Naive thymus-derived CD4-positive, alpha-beta T cell (primary cell): ENCODE measurements at regions not wholly inside any gene's neighbourhood (a gene's known extent, or its start where the extent isn't known, plus 50 kb on each side); places are given as distances from the start of the nearest gene placed in this dataset.

Experiments used
- ATAC-seq: fragments of 150-1000 bp; cut with Tn5 transposase; 2 replicates; pipeline ENCODE4 v1.10.0; 2021; ENCODE audit warnings: mild to moderate bottlenecking, moderate library complexity
- CTCF ChIA-PET: fragments of 350-600 bp; sonication (Branson Sonifier 250); formaldehyde crosslinking; loops from one replicate; lab custom pipeline; 2021; ENCODE audit warnings: antibody characterized with exemption; lab: Charles Lee
- POLR2A ChIA-PET: fragments of 350-600 bp; sonication (Branson Sonifier 250); formaldehyde crosslinking; loops from one replicate; lab custom pipeline; 2021; ENCODE audit warnings: antibody characterized with exemption, inconsistent platforms; lab: Charles Lee
- DNase-seq, 9 donors: peaks; one replicate each; pipeline versions ENCODE4 v3.0.0 to v3.0.0-alpha.2; 2020 to 2022; ENCODE audit warnings: mixed read lengths in 1 of 9
- H3K27ac ChIP-seq: one replicate; pipeline ENCODE4 v1.7.0; 2013; ENCODE audit warnings: mild to moderate bottlenecking, low read depth, low read length, moderate library complexity
- H3K27me3 ChIP-seq, 2 donors: one replicate each; pipeline ENCODE4 v1.7.0; 2013; ENCODE audit warnings: low read length in 2 of 2, mild to moderate bottlenecking in 2 of 2, moderate library complexity in 2 of 2; ENCODE audit not compliant: control insufficient read depth in 2 of 2, insufficient read depth in 2 of 2
- H3K36me3 ChIP-seq, 3 experiments: 1 replicate in 2 of 3; 2 replicates in 1 of 3; pipeline ENCODE4 v1.7.0; 2013; ENCODE audit warnings: low read length in 3 of 3, mild to moderate bottlenecking in 3 of 3, moderate library complexity in 1 of 3; ENCODE audit not compliant: insufficient read depth in 3 of 3, control insufficient read depth in 2 of 3
- H3K4me1 ChIP-seq, 2 donors: one replicate each; pipeline ENCODE4 v1.7.0; 2013; ENCODE audit warnings: low read length in 2 of 2, mild to moderate bottlenecking in 2 of 2, moderate library complexity in 1 of 2; ENCODE audit not compliant: control insufficient read depth in 2 of 2, insufficient read depth in 2 of 2
- H3K4me3 ChIP-seq: 2 replicates; pipeline ENCODE4 v1.7.0; 2013; ENCODE audit warnings: mild to moderate bottlenecking, low read length
- H3K9me3 ChIP-seq, 3 experiments: 1 replicate in 2 of 3; 2 replicates in 1 of 3; pipeline ENCODE4 v1.7.0; 2013; ENCODE audit warnings: low read length in 3 of 3; ENCODE audit not compliant: control insufficient read depth in 2 of 3
- H3K27ac Mint-ChIP-seq, 9 donors: one replicate each; pipeline ENCODE4 v1.8.0; 2020 to 2022; ENCODE audit warnings: mixed read lengths in 9 of 9, mild to moderate bottlenecking in 8 of 9, moderate library complexity in 5 of 9, inconsistent platforms in 2 of 9
- H3K27me3 Mint-ChIP-seq, 5 donors: one replicate each; pipeline ENCODE4 v1.8.0; 2021 to 2022; ENCODE audit warnings: mixed read lengths in 5 of 5, mild to moderate bottlenecking in 1 of 5
- H3K36me3 Mint-ChIP-seq, 5 donors: one replicate each; pipeline ENCODE4 v1.8.0; 2020 to 2022; ENCODE audit warnings: mixed read lengths in 5 of 5, mild to moderate bottlenecking in 3 of 5, inconsistent platforms in 1 of 5
- H3K4me1 Mint-ChIP-seq, 7 donors: one replicate each; pipeline ENCODE4 v1.8.0; 2020 to 2022; ENCODE audit warnings: mixed read lengths in 7 of 7, mild to moderate bottlenecking in 3 of 7, inconsistent platforms in 1 of 7
- H3K4me3 Mint-ChIP-seq, 10 donors: one replicate each; pipeline ENCODE4 v1.8.0; 2020 to 2022; ENCODE audit warnings: mild to moderate bottlenecking in 10 of 10, mixed read lengths in 10 of 10, moderate library complexity in 6 of 10, inconsistent platforms in 2 of 10
- H3K9me3 Mint-ChIP-seq, 11 donors: one replicate each; pipeline ENCODE4 v1.8.0; 2020 to 2022; ENCODE audit warnings: mixed read lengths in 11 of 11, mild to moderate bottlenecking in 4 of 11, inconsistent platforms in 1 of 11, moderate library complexity in 1 of 11
- intact Hi-C, 2 donors: fragments of 100-400 bp; cut with micrococcal nuclease; formaldehyde crosslinking; loops; one replicate each; pipeline ENCODE4 v1.15.1; 2023

DNA sequence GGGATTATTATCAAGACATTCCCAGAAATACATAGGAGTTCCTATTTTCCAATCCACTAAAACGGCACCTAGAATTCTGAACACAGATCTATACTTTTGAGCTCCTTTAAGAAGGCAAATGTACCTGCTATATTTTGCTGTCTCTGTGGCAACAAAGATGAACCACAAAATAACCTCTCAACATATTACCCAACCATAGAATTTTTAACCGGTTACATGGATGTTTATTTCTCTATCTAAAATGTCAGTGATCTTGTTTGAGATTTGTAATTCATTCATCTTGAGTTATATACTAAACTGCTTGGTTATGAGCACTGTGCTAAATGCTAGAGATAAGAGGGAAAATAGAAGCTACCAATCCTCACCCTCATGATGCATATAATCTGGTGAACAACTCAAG lies 117.5 kb upstream of the HMGCLL1 start:
- peaks cover 0 to 18% (median 3%) of the 10 kb centered on the region in 11 donors for H3K9me3 Mint-ChIP-seq
- Histone ChIP-seq H3K9me3 (no peaks in the 10 kb centered on the region), H3K27ac (no peak overlapping the region), H3K4me3 (no peak overlapping the region), H3K27me3 (no peaks in the 10 kb centered on the region), H3K4me1 (no peaks in the 10 kb centered on the region), H3K36me3 (no peaks in the 10 kb centered on the region)
- no peak overlapping the region for H3K4me3 Mint-ChIP-seq
- H3K4me1 Mint-ChIP-seq = no peaks in the 10 kb centered on the region
- CTCF ChIA-PET = no interaction called here
- H3K27me3 Mint-ChIP-seq = no peaks in the 10 kb centered on the region
- no peak for ATAC-seq
- no peak for DNase-seq
- no peaks in the 10 kb centered on the region for H3K36me3 Mint-ChIP-seq
- H3K27ac Mint-ChIP-seq = no peak overlapping the region
- intact Hi-C loops = no loop called here
- POLR2A ChIA-PET = no interaction called here

DNA sequence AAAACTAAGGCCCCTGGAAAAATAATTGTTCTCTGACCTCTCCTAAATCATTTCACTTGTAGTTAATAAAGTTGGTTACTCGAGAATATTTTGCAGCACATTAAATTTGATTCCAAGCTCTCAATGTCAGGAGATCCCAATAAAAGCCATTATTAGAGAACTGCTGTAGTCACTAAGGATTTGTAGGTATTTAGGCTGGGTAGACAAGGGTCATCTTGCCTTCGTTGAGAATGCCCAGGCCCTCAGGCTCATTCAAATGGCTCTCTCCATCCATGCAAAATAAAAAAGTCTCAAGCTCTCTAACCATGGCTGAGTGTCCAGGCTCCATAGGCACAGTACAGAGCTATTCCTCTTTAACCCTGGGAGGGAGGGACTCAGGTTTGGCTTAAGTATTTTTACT lies 117.0 kb upstream of the HMGCLL1 start:
- H3K36me3 ChIP-seq = no peaks in the 10 kb centered on the region
- Mint-ChIP-seq H3K36me3 (no peaks in the 10 kb centered on the region), H3K4me1 (no peaks in the 10 kb centered on the region), H3K9me3 (peaks cover 2 to 18% (median 5%) of the 10 kb centered on the region in 11 donors), H3K27ac (no peak overlapping the region), H3K27me3 (no peaks in the 10 kb centered on the region), H3K4me3 (no peak overlapping the region)
- H3K4me1 ChIP-seq = no peaks in the 10 kb centered on the region
- H3K27me3 ChIP-seq = no peaks in the 10 kb centered on the region
- H3K9me3 ChIP-seq = no peaks in the 10 kb centered on the region
- intact Hi-C loops = no loop called here
- no peak overlapping the region for H3K27ac ChIP-seq
- H3K4me3 ChIP-seq = no peak overlapping the region
- no peak for DNase-seq
- POLR2A ChIA-PET = no interaction called here
- ATAC-seq = no peak
- CTCF ChIA-PET = no interaction called here

DNA sequence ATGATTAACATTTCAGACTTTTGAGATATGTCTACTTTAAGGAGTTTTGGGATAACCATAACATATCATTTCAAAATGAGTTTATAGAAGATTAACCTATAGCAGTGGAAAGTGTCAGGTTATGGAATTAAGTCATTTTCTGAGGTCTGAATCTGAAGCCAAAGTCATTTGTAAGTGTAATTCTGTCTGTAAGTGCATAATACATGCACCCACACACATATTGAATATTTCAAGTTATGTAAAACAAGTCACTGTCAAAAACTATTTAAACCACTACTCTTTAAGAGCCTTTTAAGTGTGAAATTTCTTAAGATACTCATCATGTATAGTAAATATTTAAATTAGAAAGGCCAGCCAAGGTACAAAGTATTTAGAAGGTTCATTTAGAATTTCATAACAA lies 115.8 kb upstream of the HMGCLL1 start:
- Mint-ChIP-seq H3K36me3 (no peaks in the 10 kb centered on the region), H3K27me3 (no peaks in the 10 kb centered on the region), H3K9me3 (peaks cover 2 to 17% (median 5%) of the 10 kb centered on the region in 11 donors), H3K4me3 (no peak overlapping the region), H3K27ac (no peak overlapping the region), H3K4me1 (no peaks in the 10 kb centered on the region)
- CTCF ChIA-PET = no interaction called here
- no peaks in the 10 kb centered on the region for H3K36me3 ChIP-seq
- no peak overlapping the region for H3K4me3 ChIP-seq
- no peak overlapping the region for H3K27ac ChIP-seq
- no peaks in the 10 kb centered on the region for H3K9me3 ChIP-seq
- DNase-seq = no peak
- no peaks in the 10 kb centered on the region for H3K27me3 ChIP-seq
- POLR2A ChIA-PET = no interaction called here
- H3K4me1 ChIP-seq = no peaks in the 10 kb centered on the region
- intact Hi-C loops = no loop called here
- no peak for ATAC-seq

DNA sequence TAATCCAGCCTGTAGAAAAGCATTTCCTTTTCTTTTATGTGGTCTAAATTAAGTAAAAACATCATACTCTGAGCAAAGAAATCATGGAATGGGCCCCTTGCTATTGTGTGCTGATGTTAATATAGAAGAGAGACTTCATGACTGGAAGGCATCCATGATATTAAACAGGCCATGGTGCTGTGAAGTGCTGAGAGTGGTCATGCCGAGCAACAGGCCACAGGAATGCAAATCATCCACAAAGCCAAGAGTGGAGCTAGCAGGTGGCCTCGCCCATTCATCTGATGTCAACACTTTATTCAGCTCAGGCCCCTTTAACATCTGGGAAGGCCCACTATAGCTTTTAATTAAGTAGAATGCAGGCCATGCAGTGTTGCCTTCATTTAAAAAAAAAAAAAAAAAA lies 115.2 kb upstream of the HMGCLL1 start:
- peaks cover 2 to 11% (median 5%) of the 10 kb centered on the region in 11 donors for H3K9me3 Mint-ChIP-seq
- Histone ChIP-seq H3K27me3 (no peaks in the 10 kb centered on the region), H3K4me3 (no peak overlapping the region), H3K9me3 (no peaks in the 10 kb centered on the region), H3K27ac (no peak overlapping the region), H3K4me1 (no peaks in the 10 kb centered on the region), H3K36me3 (no peaks in the 10 kb centered on the region)
- intact Hi-C loops = no loop called here
- H3K27me3 Mint-ChIP-seq = no peaks in the 10 kb centered on the region
- DNase-seq = no peak
- no peaks in the 10 kb centered on the region for H3K4me1 Mint-ChIP-seq
- no peak overlapping the region for H3K27ac Mint-ChIP-seq
- H3K36me3 Mint-ChIP-seq = no peaks in the 10 kb centered on the region
- POLR2A ChIA-PET = no interaction called here
- no peak for ATAC-seq
- CTCF ChIA-PET = no interaction called here
- no peak overlapping the region for H3K4me3 Mint-ChIP-seq

DNA sequence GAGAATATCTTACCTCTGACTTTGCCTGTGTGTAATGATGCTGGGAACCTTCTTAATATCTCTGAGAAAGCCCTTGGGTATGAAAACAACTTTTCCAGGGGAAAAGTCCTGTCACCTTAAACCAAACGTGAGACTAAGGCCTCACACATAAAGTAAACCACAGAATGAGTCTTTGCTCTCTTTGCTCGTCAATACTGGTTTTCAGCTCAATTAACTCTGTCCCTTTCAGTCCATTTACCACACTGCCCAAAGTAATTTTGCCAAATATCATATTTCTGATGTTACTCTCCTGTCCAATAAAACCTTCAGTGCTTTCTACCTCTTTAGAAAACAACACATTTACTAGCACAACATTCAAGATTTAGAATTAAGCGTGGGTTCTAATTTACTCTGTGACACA lies 100.5 kb upstream of the HMGCLL1 start:
- ATAC-seq (no peak), DNase-seq (no peak)
- Mint-ChIP-seq H3K9me3 (peaks cover 0 to 7% (median 3%) of the 10 kb centered on the region in 11 donors), H3K27me3 (no peaks in the 10 kb centered on the region), H3K36me3 (no peaks in the 10 kb centered on the region), H3K27ac (no peak overlapping the region), H3K4me1 (no peaks in the 10 kb centered on the region), H3K4me3 (no peak overlapping the region)
- no peaks in the 10 kb centered on the region for H3K9me3 ChIP-seq
- no peak overlapping the region for H3K4me3 ChIP-seq
- POLR2A ChIA-PET = no interaction called here
- H3K27me3 ChIP-seq = no peaks in the 10 kb centered on the region
- H3K4me1 ChIP-seq = no peaks in the 10 kb centered on the region
- CTCF ChIA-PET = no interaction called here
- no peak overlapping the region for H3K27ac ChIP-seq
- intact Hi-C loops = no loop called here
- H3K36me3 ChIP-seq = no peaks in the 10 kb centered on the region

DNA sequence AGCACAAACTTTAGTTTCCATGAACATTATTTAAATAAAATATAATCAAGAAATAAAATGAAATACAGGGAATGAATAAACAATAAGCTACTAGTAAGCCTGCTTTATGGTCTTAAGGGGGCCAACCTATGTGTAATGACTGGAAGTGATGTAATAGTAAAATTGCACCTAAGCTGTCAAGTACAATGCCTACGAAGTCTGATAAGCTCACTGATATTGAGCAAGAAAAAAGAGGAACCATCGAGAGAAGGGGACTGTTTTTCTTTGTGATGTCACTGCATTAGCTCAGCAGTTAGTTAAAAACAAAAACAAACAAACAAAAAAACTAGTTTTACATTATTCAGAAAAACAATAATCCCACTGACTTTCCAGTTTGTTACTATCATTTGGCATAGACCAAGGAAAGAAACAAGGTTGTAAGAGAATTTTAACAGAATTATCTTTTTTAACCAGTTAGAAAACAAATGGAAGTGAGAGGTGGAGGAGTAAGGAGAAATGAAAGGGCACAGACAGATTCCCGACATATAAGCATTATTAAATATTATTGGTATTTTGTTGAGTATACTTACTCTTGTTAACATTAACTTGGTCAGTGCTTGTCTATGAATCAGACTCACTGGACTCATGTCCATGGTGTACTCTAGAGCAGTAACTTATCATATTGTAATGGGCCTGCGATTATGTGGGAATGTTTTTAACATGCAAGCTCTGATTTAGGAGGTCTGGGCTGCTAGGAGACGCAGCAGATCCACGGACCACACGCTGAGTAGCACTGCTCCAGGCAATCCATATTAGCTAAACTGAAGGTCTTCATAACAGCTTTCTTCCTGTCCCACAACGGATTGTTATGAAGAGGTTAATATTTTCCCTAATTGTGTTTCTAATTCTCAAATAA lies 99.6 kb upstream of the HMGCLL1 start:
- Histone ChIP-seq H3K36me3 (no peaks in the 10 kb centered on the region), H3K4me1 (no peaks in the 10 kb centered on the region), H3K27me3 (no peaks in the 10 kb centered on the region), H3K4me3 (no peak overlapping the region), H3K9me3 (no peaks in the 10 kb centered on the region), H3K27ac (no peak overlapping the region)
- CTCF ChIA-PET = no interaction called here
- no peak for DNase-seq
- Mint-ChIP-seq H3K4me1 (no peaks in the 10 kb centered on the region), H3K4me3 (no peak overlapping the region), H3K36me3 (no peaks in the 10 kb centered on the region), H3K9me3 (peaks cover 0 to 7% (median 0%) of the 10 kb centered on the region in 11 donors), H3K27ac (no peak overlapping the region), H3K27me3 (no peaks in the 10 kb centered on the region)
- POLR2A ChIA-PET = no interaction called here
- no peak for ATAC-seq
- intact Hi-C loops = no loop called here

DNA sequence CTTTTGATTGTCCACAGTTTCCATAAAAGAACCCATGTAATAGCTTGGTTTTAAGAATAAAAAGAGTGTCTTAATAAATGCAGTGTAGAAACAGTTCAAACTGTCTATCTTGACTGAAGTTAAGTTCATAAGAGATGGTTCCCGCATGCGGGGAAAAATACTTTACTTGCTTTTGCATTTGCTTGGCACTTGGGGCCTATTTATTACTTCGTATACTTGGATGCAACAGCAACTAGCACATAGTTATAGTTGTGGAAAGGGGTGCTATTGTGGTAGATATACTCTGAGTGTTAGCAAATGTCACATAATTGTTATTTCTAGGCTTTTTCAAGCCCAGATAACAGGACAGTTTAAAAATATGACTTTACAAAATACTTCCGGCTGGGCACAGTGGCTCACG lies 97.7 kb upstream of the HMGCLL1 start:
- no peaks in the 10 kb centered on the region for H3K27me3 Mint-ChIP-seq
- intact Hi-C loops = no loop called here
- no peak for ATAC-seq
- H3K4me1 ChIP-seq = no peaks in the 10 kb centered on the region
- POLR2A ChIA-PET = no interaction called here
- H3K27me3 ChIP-seq = no peaks in the 10 kb centered on the region
- peaks cover 0 to 7% (median 0%) of the 10 kb centered on the region in 11 donors for H3K9me3 Mint-ChIP-seq
- no peak overlapping the region for H3K4me3 ChIP-seq
- no peaks in the 10 kb centered on the region for H3K9me3 ChIP-seq
- H3K36me3 ChIP-seq = no peaks in the 10 kb centered on the region
- H3K27ac Mint-ChIP-seq = no peak overlapping the region
- DNase-seq = no peak
- H3K4me3 Mint-ChIP-seq = no peak overlapping the region
- H3K27ac ChIP-seq = no peak overlapping the region
- no peaks in the 10 kb centered on the region for H3K4me1 Mint-ChIP-seq
- CTCF ChIA-PET = no interaction called here
- H3K36me3 Mint-ChIP-seq = no peaks in the 10 kb centered on the region
